ENCODE measurements at regions not wholly inside any gene's neighbourhood (a gene's known extent, or its start where the extent isn't known, plus 50 kb on each side); places are given as distances from the start of the nearest gene placed in this dataset.

DNA sequence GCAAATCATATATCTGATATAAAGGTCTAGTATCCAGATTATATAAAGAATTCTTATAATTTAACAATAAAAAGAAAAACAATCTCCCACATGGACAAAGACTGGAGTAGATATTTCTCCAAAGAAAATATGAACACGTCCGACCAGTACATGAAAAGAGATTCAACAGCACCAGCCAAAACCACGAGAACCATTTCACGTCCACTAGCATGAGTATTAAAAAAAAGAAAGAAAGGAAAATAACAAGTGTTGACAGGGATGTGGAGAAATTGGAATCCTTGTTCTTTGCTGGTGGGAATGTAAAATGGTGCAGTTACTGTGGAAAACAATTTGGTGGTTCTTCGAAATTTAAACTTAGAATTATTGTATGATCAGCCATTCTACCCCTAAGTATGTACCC is 432.7 kb upstream of the TRIB2 start:
- Histone ChIP-seq H3K27me3 (no peaks in the 10 kb centered on the region), H3K4me3 (no peak overlapping the region), H3K9me3 (no peaks in the 10 kb centered on the region), H3K27ac (no peak overlapping the region), H3K36me3 (no peaks in the 10 kb centered on the region), H3K4me1 (peaks cover 18% of the 10 kb centered on the region)
- intact Hi-C loops (cut with DNase I): no loop called here
- no peak for DNase-seq (ENCODE audit: extremely low spot score in 2 of 2)
- no peak for TF ChIP-seq POLR2AphosphoS5 (IDR thresholded peaks at IDR 0.05; ENCODE audit: insufficient read depth in 1 of 2, low read depth in 1 of 2)
- TF ChIP-seq POLR2A (IDR thresholded peaks at IDR 0.05): no peak
- TF ChIP-seq CTCF (IDR thresholded peaks at IDR 0.05): no peak

- H3K4me1 ChIP-seq: peaks cover 18% of the 10 kb centered on the region
- H3K27ac ChIP-seq: no peak overlapping the region
- H3K9me3 ChIP-seq: no peaks in the 10 kb centered on the region
- H3K27me3 ChIP-seq: no peaks in the 10 kb centered on the region
- DNase-seq (ENCODE audit: extremely low spot score in 2 of 2): no peak
- intact Hi-C loops (cut with DNase I): no loop called here
- no peaks in the 10 kb centered on the region for H3K36me3 ChIP-seq
- TF ChIP-seq CTCF (IDR thresholded peaks at IDR 0.05) (no peak), POLR2AphosphoS5 (IDR thresholded peaks at IDR 0.05; ENCODE audit: insufficient read depth in 1 of 2, low read depth in 1 of 2) (no peak), POLR2A (IDR thresholded peaks at IDR 0.05) (no peak)
- H3K4me3 ChIP-seq: no peak overlapping the region
These were observed 432.2 kb upstream of the TRIB2 start for GRCh38 chr2:12284487-12284886.

- Histone ChIP-seq H3K9me3 (no peaks in the 10 kb centered on the region), H3K27ac (no peak overlapping the region), H3K4me1 (peaks cover 18% of the 10 kb centered on the region), H3K4me3 (no peak overlapping the region), H3K36me3 (no peaks in the 10 kb centered on the region), H3K27me3 (no peaks in the 10 kb centered on the region)
- no peak for DNase-seq (ENCODE audit: extremely low spot score in 2 of 2)
- TF ChIP-seq POLR2A (IDR thresholded peaks at IDR 0.05) (no peak), CTCF (IDR thresholded peaks at IDR 0.05) (no peak), POLR2AphosphoS5 (IDR thresholded peaks at IDR 0.05; ENCODE audit: insufficient read depth in 1 of 2, low read depth in 1 of 2) (no peak)
- intact Hi-C loops (cut with DNase I): no loop called here
These were observed 430.4 kb upstream of the TRIB2 start for GRCh38 chr2:12286347-12286746.

GRCh38 chr2:12287220-12287751 is 429.4 kb upstream of the TRIB2 start:
- TF ChIP-seq POLR2A (IDR thresholded peaks at IDR 0.05): no peak
- TF ChIP-seq CTCF (IDR thresholded peaks at IDR 0.05): no peak
- no peak for TF ChIP-seq POLR2AphosphoS5 (IDR thresholded peaks at IDR 0.05; ENCODE audit: insufficient read depth in 1 of 2, low read depth in 1 of 2)
- Histone ChIP-seq H3K27ac (no peak overlapping the region), H3K4me1 (peaks cover 18% of the 10 kb centered on the region), H3K4me3 (no peak overlapping the region), H3K9me3 (no peaks in the 10 kb centered on the region), H3K36me3 (no peaks in the 10 kb centered on the region), H3K27me3 (no peaks in the 10 kb centered on the region)
- intact Hi-C loops (cut with DNase I): no loop called here
- DNase-seq (ENCODE audit: extremely low spot score in 2 of 2): no peak

GRCh38 chr2:12288048-12288447 is 428.7 kb upstream of the TRIB2 start:
- Histone ChIP-seq H3K36me3 (no peaks in the 10 kb centered on the region), H3K27ac (no peak overlapping the region), H3K4me3 (no peak overlapping the region), H3K4me1 (peaks cover 18% of the 10 kb centered on the region), H3K9me3 (no peaks in the 10 kb centered on the region), H3K27me3 (no peaks in the 10 kb centered on the region)
- TF ChIP-seq POLR2A (IDR thresholded peaks at IDR 0.05) (no peak), CTCF (IDR thresholded peaks at IDR 0.05) (no peak), POLR2AphosphoS5 (IDR thresholded peaks at IDR 0.05; ENCODE audit: insufficient read depth in 1 of 2, low read depth in 1 of 2) (no peak)
- intact Hi-C loops (cut with DNase I): no loop called here
- DNase-seq (ENCODE audit: extremely low spot score in 2 of 2): no peak
